GM19463 (cell line): ENCODE measurements at regions not wholly inside any gene's neighbourhood (a gene's known extent, or its start where the extent isn't known, plus 50 kb on each side); places are given as distances from the start of the nearest gene placed in this dataset.

ENCODE experiments used
- ATAC-seq: cut with Tn5 transposase; IDR thresholded peaks from one replicate; pipeline ENCODE4 v1.9.1; 2021; ENCODE audit warnings: mild to moderate bottlenecking, moderate library complexity; ENCODE audit not compliant: unreplicated experiment

DNA sequence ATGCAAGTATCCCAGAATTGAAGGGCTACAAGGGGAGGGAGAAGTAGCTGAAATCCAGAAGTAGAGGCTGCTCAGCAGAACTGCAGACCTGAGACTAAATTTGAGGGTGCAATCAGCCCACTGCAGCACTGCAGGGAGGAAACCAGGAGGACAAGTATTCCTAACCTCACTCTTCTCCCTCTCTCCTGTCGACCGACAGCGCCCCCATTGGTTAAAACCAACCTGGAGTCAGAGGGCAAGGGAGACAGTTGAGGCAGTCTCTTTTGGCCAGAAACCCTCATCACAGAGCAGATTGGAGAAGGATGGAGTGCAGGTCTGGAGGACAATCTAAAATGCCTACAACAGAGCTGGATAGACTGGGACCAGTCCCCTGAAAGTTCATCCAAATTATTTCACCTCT, 768.9 kb upstream of the KLHL29 start:
- no peak for ATAC-seq

DNA sequence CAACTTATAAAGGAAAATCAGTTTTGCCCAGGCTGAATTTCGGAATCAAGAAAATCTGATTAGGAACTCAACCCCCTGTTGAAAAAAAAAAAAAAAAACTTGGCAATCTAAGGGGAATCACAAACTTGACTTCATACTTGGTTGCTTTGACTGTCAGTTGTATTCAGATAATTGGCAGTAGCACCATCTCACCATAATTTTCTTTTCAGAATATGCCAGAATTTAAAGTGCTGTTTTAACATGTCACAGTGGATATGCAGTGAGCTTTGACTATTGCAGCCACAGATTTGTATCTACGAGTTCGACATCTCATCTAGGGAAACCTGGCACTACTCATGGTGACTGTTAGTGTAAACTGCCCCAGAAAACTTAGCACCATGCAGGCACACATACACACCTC, 761.4 kb upstream of the KLHL29 start:
- no peak for ATAC-seq

DNA sequence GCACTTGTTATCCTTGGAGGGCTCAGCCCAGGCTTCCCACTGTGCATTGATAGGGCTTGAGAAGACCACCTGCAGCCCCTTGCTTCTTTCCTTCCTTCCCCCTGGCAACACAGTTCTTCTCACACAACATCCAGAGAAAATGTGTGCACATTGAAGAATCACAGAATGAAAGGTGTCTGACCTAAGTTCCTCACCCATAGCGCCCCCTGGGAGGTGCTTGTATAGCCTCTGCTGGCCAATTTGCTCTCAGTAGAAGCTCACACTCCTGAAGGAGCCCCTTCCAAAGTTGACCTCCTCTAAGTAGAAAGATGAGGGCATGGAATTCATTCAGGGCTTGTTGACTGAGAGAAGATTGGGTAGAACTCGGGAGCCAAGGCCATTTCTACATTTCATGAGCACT, 758.4 kb upstream of the KLHL29 start:
- ATAC-seq, result no peak

DNA sequence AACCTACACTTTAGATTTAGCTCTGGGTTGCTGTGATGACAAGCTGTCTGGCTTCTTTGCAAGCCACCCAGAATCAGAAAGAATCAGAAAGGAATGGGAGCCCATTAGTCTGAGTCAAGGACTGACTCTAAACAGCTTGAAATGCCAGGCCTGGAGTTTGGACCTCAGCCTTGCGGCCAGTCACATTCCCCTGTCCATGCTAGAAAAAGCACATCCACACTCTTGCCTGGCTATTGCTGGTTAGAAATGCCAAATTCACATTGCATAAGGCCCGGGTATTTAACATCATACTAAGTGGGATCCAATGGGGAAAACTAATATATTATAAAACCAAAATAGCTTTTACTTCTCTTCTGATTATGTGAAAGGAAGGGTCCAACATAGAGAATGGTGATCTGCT, 756.8 kb upstream of the KLHL29 start:
- no peak for ATAC-seq

DNA sequence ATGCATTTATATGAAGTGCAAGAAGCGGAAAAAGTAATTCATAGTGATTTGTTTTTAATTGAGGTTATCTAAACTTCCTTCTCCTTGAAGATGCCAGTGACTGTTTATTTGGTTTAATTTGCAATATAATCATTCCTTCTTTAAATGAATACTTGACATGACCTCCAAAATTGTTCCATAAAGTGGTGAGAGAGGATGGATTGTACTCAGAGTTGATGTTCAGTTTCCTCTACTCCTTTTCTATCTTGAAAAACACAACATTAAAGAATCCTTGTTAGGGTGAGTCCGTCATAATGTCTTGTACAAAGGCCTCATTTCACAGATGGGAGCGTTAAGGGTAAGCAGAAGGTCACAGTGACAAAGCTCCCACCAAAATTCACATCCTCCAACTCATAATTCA, 756.1 kb upstream of the KLHL29 start:
- ATAC-seq, result no peak

DNA sequence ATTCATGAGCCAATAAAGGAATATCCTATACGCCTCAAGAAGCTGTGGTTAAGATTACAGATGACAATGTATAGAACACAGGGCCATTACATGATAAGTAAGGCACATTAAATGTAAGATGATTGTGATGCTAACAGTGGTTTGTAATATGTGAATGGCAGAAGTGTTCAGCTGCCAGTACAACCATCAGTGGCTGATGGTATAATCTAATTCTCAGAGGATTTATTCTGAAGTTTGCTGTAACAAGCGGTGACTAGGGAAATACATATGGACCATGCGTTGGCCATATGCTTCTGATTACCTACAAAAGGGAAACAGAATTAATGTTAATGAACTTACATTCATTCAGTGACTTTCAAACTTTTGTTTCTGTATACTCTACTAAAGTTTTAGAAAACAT, 750.8 kb upstream of the KLHL29 start:
- no peak for ATAC-seq

DNA sequence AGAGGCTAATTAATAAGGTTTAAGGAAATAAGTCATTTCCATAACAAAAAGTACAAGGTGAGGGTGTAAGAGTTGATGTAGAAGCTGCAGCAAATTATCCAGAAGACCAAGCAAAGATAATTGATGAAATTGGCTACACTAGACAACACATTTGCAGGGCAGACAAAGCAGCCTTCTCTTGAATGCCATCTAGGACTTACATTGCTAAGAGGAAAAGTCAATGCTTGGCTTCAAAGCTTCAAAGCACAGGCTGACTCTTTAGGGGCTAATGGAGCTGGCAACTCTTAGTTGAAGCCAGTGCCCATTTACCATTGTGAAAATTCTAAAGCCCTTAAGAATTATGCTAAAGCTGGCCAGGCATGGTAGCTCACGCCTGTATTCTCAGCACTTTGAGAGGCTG, 728.6 kb upstream of the KLHL29 start:
- no peak for ATAC-seq

DNA sequence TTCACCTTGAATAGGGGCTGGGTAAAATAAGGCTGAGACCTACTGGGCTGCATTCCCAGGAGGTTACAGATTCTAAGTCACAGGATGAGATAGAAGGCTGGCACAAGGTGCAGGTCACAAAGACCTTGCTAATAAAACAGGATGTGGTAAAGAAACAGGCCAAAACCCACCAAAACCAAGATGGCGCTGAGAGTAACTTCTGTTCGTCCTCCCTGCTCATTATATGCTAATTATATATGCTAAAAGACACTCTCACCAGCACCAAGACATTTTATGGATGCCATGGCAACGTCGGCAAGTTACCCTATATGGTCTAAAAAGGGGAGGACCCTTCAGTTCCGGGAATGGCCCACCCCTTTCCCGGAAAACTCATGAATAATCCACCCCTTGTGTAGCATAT, 711.5 kb upstream of the KLHL29 start:
- no peak for ATAC-seq

DNA sequence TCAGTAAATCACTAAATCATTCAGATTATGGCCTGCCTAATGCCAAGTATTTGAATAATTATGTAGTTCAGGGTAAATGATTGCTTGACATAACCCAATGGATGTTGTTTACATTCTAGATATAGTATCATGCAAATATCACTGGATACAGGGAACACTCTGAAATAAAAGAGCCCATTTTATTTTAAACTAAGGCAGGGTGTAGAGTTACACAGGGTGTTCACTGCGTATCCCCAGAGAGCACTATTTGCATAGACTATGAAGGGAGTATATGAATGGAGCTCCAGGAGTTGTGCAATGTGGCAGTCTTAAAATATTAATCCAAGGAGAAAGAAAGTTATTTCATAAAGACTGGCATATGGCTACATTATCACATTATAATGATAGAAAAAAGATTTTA, 701.1 kb upstream of the KLHL29 start:
- ATAC-seq, result no peak

DNA sequence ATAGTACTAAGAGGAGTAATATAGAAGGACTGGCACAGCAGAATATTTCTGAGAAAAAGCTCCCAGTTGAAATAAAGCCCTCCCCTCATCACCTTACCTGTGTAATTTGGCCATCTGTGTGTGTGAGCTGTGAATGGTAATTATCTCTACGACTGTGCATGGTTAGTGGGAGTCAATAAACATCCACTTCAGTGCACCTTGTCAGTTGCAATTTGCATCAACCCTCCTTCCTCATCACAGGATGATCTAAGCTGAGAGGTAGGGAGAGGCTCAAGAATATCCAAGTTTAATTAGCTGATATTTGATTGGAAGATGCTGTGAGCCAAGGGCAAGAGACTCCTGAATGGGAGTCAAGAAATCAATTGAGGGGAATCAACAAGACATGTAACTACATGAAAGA, 694.9 kb upstream of the KLHL29 start:
- no peak for ATAC-seq

DNA sequence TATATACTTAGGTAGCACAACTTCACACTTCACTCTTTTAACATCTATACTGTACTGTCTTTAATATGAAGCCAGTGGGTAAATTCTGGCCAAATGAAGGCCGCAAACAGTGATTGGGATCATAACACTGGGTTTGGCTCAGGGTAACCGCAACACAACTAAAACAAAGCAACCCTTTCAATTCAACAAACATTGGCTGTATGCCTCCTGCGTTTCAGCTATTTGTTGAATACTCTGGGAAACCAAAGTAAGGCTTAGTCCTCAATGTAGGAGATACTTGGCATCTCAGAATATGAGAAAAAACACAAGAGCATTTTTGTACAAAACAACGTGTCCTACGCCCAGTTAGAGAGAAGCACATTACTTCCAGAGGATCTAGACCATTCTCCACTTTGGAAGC, 693.3 kb upstream of the KLHL29 start:
- no peak for ATAC-seq

DNA sequence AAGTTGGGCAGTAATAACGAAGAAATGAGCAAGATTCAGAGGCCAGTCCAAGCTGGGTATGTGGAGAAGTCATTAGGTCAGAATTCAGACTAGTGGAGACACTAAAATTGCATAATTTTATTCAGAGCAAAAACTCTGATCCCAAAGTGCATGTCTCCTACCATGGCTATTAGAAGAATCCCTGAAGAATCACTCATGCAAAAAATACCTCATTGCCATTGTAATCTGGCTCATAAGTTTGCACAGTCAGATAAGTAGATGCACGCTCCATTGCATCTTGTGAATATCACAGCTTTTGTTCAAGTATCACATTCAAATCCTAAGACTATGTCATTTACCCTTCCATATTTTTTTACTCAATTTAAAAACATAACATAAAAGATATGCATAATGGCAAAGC, 692.2 kb upstream of the KLHL29 start:
- no peak for ATAC-seq

DNA sequence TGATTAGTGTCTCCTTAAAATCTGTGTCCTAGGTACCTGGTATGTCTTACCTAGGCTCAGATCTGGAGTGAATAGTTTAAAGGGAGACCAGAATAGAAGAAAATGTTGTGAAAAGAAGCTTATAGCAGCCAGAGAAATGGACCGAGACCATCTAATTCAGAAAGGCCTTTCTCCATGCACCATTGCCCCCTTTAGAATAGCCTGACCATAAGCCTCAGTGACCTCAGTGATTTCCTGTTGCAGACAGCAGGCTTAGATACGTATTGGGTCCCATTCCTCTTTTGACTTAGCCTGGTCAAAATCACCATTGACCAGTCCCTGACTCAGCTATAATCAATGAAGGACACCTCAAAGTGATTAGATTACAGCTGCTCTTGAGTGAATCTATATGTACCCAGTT, 690.7 kb upstream of the KLHL29 start:
- ATAC-seq, result no peak

DNA sequence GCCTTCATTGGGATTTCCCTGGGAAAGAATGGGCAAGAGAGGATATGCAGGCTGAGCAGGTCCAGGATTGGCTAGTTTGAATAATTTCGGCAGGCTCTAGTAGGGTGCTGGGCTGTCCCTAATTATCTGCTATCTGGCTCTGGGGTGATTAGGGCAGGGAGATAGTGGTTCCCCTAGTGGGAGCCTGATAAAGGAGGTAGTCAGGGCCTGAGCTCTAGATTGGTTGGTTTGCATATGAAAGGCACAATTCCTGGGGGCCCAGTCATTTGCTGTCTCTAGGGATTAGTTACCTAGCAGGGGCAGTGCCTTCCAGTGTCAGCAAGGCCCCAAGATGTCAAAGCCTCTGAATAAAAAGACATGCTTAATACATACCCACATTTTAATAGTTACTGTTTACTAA, 690.1 kb upstream of the KLHL29 start:
- ATAC-seq, result no peak

DNA sequence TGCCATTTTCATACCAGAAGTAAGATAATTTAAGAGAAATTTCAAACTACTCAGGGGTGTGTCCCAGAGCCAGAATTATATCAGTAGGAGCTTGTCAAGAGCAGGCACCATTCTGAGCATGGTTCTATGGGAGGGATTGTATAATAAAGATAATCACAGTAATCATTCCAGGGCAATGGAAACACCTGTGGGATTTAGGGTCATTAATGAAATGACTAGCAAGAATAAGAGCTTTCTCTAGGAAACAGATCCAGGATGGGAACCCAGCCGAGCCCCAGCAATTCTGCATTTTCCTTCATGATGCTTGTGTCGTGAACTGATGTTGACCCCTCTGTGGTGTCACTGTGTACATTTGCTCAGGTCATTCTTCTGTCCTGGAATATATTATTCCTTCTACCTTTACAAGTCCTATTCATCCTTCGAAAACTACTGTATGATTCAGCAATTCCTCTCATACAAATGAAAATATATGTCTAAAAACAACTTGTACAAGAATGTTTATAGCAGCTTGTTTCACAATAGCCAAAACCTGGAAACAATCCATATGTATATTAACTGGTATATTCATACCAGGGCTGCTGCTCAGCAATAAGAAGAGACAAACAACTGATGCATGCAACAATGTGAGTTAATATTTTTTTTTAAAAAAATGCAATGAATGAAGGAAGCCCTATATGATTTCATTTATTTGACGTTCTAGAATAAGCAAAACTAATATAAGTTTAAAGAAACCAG, 687.8 kb upstream of the KLHL29 start:
- ATAC-seq, result no peak

DNA sequence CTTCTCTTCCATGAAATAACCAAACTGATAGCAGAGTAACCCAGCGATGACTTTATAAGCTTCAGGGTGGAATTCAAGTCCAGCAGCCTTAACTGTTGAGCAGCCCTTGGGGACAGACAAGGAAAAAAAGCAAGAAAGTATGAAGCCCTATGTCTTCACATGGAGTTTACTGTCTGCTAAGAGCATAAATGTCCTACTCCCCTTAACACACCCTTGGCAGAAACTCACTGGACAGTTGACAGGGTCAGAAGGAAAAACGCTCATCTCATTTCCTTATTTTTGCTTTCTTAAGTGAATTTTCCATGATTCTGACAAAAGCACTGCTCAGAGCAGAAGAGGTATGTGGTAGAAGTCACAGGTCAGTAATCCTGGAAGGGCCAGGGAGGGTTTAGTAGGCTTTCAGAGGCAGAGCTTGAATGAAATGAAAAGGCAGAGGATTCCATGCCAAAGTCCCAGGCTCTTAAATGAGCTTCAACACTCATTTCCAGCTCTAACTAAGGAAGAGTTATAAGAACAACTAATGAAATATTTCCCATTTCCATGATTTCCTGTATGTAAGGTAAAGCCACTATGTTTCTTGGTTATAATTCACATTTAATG, 683.3 kb upstream of the KLHL29 start:
- no peak for ATAC-seq

DNA sequence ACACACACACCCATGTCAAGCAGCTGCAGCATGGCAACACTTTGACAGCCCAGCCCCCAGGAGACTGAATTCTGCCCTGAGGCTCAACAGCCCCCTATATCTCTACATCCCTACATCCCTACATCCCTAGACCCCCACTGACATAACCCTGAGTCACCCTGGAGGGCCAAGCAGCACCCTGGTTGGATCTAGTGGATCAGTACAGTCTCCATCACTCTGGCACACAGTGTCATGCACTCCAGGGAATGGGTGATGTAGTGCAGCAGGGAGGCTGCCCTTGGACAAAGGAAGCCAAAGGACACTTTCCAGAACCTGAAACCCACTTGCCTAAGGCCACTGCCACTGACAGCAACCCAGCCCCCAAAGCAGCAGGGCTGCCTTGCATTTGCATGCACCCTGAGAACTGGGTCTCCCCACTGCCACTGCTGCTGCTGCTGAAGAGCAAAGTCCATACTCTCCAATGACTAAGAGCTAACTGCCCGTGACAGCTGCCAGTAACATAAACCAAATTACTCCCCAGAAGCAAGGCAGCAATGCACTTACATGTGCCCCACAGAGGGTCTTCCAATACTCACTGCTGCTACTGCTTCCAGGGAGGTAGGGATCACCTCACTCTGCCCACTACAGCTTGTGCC, 681.6 kb upstream of the KLHL29 start:
- ATAC-seq, result no peak

DNA sequence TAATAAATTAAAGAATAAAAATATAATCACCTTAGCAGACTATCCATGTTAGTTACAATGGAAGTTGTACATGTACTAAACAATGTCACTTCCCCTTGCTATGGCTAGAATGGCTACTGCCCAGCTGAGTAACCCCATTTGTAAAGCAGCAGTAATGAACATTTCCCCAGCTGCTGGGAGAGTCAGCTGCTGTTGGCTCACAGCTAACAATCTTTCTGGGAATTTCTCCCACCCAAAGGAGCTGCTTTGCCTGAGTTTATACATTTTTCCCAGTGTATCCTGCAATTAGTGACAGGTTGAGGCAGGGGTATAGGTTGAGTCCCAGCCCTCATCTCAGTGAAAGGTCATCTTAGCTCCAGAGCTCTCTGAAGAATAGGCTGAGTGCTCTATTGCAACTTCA, 665.6 kb upstream of the KLHL29 start:
- ATAC-seq, result no peak

DNA sequence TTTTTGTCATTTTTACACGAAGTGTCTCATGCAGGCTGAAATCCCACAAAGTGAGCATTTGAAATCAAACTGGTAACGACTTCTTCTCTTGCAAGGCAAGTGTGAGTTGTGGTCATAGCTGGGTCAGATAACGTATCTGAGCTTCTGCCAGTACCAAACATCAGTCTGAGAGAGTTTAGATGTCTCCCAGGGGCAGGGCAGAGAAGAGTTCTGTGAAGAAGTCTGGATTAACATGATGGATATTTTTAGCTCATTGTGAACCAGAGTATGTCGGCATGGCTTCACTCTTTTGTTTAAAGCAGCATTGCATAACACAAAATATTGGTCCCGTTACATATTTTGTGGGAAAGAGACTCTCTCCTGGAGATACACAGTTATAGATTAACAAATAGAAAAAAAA, 655.5 kb upstream of the KLHL29 start:
- no peak for ATAC-seq

DNA sequence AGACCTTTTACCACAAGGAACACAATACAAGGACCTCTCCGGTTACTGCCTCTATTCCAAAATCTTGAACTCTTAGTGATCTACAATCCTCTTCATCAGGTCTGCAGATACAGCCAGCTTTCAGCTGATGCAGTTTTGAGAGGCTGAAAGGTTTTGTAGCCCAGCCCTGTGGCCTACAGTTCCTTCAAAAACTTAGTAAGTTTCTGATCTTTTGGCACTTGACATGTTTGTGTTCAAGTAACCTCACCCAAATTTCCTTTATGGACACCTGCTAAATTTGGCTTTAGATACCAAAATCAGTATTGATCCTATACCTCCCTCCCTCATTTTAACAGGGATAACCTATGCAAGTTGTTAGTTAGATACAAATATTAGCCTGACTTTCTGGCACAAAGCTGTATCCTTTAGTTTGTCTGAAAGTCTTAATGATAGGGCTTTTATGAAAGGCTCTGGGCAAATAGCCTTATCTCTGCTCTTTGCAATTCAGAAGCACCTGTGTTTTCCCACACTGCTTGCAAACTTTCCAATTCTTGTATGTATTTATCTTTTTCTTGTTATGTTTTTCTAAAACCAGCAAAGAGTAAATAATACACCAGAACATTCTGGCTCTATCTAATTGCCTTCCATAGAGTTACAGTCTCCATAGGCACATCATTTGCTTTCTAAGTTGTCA, 650.5 kb upstream of the KLHL29 start:
- ATAC-seq, result no peak

DNA sequence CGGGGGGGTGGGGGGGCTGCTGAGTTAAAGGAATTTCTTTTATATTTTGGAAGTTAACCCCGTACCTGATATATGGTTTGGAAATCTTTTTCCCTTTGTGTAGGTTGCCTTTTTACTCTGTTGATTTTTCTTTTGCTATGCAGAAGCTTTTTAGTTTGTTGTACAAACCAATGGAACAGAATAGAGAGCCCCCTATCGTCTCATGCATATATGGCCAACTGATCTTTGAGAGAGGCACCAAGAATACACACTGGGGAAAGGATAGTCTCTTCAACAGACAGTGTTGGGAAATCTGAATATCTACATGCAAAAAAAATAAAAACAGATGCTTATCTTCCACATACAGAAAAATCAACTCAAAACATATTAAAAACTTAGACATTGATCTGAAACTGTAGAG, 647.8 kb upstream of the KLHL29 start:
- ATAC-seq, result no peak

DNA sequence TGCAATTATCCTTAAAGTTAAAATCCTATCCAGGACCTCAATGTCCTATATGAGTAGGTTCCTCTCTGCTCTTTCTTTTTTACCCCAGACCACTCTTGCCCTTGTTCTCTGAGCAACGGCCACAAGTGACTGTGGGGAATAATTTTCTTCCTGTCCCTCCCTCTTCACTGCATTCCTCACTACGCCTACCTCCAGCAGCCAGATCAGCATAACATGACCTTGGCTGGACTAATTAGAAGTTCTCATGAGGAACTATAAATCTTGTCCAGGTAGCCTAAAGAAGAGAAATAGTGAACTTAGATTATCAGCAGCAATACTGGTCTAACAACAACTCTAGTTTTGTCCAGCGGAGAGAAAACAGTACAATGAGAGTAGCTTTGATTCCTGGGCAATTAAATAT, 643.8 kb upstream of the KLHL29 start:
- ATAC-seq, result no peak
